WTC11 (cell line): ENCODE measurements at regions not wholly inside any gene's neighbourhood (a gene's known extent, or its start where the extent isn't known, plus 50 kb on each side); places are given as distances from the start of the nearest gene placed in this dataset.

Experiments used
- ATAC-seq: fragments of 200-7000 bp; cut with Tn5 transposase; 2 replicates; pipeline ENCODE4 v1.10.0; 2021; ENCODE audit warnings: mild to moderate bottlenecking, moderate library complexity
- CTCF ChIA-PET: fragments of 300-600 bp; sonication (Branson Sonifier 250); formaldehyde crosslinking; loops from one replicate; lab custom pipeline; 2021; ENCODE audit warnings: antibody characterized with exemption; lab: Charles Lee
- POLR2A ChIA-PET: fragments of 350-600 bp; sonication (Branson Sonifier 250); formaldehyde crosslinking; loops from one replicate; lab custom pipeline; 2021; ENCODE audit warnings: antibody characterized with exemption; lab: Charles Lee
- DNase-seq: peaks from one replicate; pipeline ENCODE4 v3.0.0; 2021; ENCODE audit warnings: low spot score
- H3K27ac Mint-ChIP-seq: 2 replicates; pipeline ENCODE4 v1.8.0; 2021; ENCODE audit warnings: mixed read lengths
- H3K27me3 Mint-ChIP-seq: 2 replicates; pipeline ENCODE4 v1.8.0; 2021; ENCODE audit warnings: low read depth, mild to moderate bottlenecking, moderate library complexity, mixed read lengths
- H3K36me3 Mint-ChIP-seq: 2 replicates; pipeline ENCODE4 v1.8.0; 2021; ENCODE audit warnings: mixed read lengths
- H3K4me1 Mint-ChIP-seq: 2 replicates; pipeline ENCODE4 v1.8.0; 2022; ENCODE audit warnings: mixed read lengths
- H3K4me3 Mint-ChIP-seq: 2 replicates; pipeline ENCODE4 v1.8.0; 2021; ENCODE audit warnings: mild to moderate bottlenecking, moderate library complexity, mixed read lengths
- H3K9me3 Mint-ChIP-seq: 2 replicates; pipeline ENCODE4 v1.8.0; 2021; ENCODE audit warnings: mixed read lengths
- CBFB ChIP-seq: sonication (generic); formaldehyde crosslinking; IDR thresholded peaks from 2 replicates; pipeline ENCODE4 v1.8.1; 2022; ENCODE audit warnings: mild to moderate bottlenecking, low read depth, missing genetic modification reagents
- EMX1 ChIP-seq: fragments of 250-450 bp; sonication (Bioruptor Pico); IDR thresholded peaks from 2 replicates; pipeline ENCODE4 v1.8.0; 2021; ENCODE audit warnings: mild to moderate bottlenecking
- FOXP1 ChIP-seq: sonication (generic); formaldehyde crosslinking; IDR thresholded peaks from 2 replicates; pipeline ENCODE4 v1.8.0; 2022; ENCODE audit warnings: missing genetic modification reagents, mild to moderate bottlenecking, moderate library complexity, borderline replicate concordance
- NFE2L1 ChIP-seq: sonication (generic); formaldehyde crosslinking; IDR thresholded peaks from 2 replicates; pipeline ENCODE4 v1.8.1; 2023; ENCODE audit warnings: missing genetic modification reagents
- NFYB ChIP-seq: sonication (generic); formaldehyde crosslinking; conservative IDR thresholded peaks from 2 replicates; pipeline ENCODE4 v1.8.0; 2022; ENCODE audit warnings: low read depth, missing genetic modification reagents
- NR2C2 ChIP-seq: sonication (generic); formaldehyde crosslinking; IDR thresholded peaks from 2 replicates; pipeline ENCODE4 v1.8.0; 2022; ENCODE audit warnings: mild to moderate bottlenecking, missing genetic modification reagents
- RORB ChIP-seq: fragments of 250-450 bp; sonication (Bioruptor Pico); IDR thresholded peaks from 2 replicates; pipeline ENCODE4 v1.9.0; 2021; ENCODE audit warnings: mild to moderate bottlenecking
- TF ChIP-seq, protein P1 (sequence below): sonication (generic); formaldehyde crosslinking; conservative IDR thresholded peaks from 2 replicates; pipeline ENCODE4 v1.8.1; 2023; ENCODE audit warnings: mild to moderate bottlenecking, low read depth, missing genetic modification reagents, moderate library complexity
- TF ChIP-seq, protein P2 (sequence below): sonication (generic); formaldehyde crosslinking; IDR thresholded peaks from 2 replicates; pipeline ENCODE4 v1.8.0; 2022; ENCODE audit warnings: mild to moderate bottlenecking, missing genetic modification reagents
- TF ChIP-seq, protein P3 (sequence below): sonication (generic); formaldehyde crosslinking; IDR thresholded peaks from 2 replicates; pipeline ENCODE4 v1.8.0; 2023; ENCODE audit warnings: mild to moderate bottlenecking, missing genetic modification reagents
- TF ChIP-seq, protein P4 (sequence below): fragments of 250-450 bp; sonication (Bioruptor Pico); IDR thresholded peaks from 2 replicates; pipeline ENCODE4 v1.9.0; 2021; ENCODE audit warnings: mild to moderate bottlenecking
- TF ChIP-seq, protein P5 (sequence below): sonication (generic); formaldehyde crosslinking; IDR thresholded peaks from 2 replicates; pipeline ENCODE4 v1.8.1; 2023; ENCODE audit warnings: mild to moderate bottlenecking, missing genetic modification reagents, moderate library complexity
- TF ChIP-seq, protein P6 (sequence below): fragments of 250-450 bp; sonication (Bioruptor Pico); IDR thresholded peaks from 2 replicates; pipeline ENCODE4 v1.9.0; 2021; ENCODE audit warnings: mild to moderate bottlenecking, borderline replicate concordance
- TF ChIP-seq, protein P7 (sequence below): fragments of 250-450 bp; sonication (Bioruptor Pico); IDR thresholded peaks from 2 replicates; pipeline ENCODE4 v1.9.0; 2021; ENCODE audit warnings: moderate library complexity, mild to moderate bottlenecking, inconsistent platforms, borderline replicate concordance
- TF ChIP-seq, protein P8 (sequence below): fragments of 250-450 bp; sonication (Bioruptor Pico); IDR thresholded peaks from 2 replicates; pipeline ENCODE4 v1.8.0; 2021; ENCODE audit warnings: mild to moderate bottlenecking

DNA sequence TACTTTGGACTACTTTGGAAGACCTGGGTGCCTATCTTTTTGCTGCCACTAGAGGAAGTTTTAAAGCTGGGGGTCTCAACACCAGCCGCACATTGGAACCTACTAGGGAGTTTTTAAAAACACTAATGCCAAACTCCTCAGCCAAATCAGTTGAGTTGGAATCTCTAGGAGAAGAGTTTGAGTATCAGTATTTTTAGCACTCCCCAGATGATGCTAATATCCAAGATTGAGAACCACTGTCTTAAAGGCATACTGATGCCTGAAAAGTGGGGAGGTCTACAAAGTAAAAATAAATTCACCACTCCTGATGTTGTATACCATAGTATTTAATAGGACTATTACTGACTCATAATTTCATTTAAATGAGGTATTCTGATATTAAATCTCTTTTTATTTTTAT, 62.9 kb upstream of the COL21A1 start (continued):
- TF ChIP-seq, protein P1, sequence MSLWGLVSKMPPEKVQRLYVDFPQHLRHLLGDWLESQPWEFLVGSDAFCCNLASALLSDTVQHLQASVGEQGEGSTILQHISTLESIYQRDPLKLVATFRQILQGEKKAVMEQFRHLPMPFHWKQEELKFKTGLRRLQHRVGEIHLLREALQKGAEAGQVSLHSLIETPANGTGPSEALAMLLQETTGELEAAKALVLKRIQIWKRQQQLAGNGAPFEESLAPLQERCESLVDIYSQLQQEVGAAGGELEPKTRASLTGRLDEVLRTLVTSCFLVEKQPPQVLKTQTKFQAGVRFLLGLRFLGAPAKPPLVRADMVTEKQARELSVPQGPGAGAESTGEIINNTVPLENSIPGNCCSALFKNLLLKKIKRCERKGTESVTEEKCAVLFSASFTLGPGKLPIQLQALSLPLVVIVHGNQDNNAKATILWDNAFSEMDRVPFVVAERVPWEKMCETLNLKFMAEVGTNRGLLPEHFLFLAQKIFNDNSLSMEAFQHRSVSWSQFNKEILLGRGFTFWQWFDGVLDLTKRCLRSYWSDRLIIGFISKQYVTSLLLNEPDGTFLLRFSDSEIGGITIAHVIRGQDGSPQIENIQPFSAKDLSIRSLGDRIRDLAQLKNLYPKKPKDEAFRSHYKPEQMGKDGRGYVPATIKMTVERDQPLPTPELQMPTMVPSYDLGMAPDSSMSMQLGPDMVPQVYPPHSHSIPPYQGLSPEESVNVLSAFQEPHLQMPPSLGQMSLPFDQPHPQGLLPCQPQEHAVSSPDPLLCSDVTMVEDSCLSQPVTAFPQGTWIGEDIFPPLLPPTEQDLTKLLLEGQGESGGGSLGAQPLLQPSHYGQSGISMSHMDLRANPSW (CRISPR knock-in tag) = no peak
- TF ChIP-seq, protein P2, sequence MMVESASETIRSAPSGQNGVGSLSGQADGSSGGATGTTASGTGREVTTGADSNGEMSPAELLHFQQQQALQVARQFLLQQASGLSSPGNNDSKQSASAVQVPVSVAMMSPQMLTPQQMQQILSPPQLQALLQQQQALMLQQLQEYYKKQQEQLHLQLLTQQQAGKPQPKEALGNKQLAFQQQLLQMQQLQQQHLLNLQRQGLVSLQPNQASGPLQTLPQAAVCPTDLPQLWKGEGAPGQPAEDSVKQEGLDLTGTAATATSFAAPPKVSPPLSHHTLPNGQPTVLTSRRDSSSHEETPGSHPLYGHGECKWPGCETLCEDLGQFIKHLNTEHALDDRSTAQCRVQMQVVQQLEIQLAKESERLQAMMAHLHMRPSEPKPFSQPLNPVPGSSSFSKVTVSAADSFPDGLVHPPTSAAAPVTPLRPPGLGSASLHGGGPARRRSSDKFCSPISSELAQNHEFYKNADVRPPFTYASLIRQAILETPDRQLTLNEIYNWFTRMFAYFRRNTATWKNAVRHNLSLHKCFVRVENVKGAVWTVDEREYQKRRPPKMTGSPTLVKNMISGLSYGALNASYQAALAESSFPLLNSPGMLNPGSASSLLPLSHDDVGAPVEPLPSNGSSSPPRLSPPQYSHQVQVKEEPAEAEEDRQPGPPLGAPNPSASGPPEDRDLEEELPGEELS (CRISPR knock-in tag) = no peak
- TF ChIP-seq RORB (CRISPR knock-in tag) (no peak), NFYB (CRISPR knock-in tag) (no peak), NR2C2 (CRISPR knock-in tag) (no peak), EMX1 (CRISPR knock-in tag) (no peak), FOXP1 (CRISPR knock-in tag) (no peak)
- TF ChIP-seq, protein P3, sequence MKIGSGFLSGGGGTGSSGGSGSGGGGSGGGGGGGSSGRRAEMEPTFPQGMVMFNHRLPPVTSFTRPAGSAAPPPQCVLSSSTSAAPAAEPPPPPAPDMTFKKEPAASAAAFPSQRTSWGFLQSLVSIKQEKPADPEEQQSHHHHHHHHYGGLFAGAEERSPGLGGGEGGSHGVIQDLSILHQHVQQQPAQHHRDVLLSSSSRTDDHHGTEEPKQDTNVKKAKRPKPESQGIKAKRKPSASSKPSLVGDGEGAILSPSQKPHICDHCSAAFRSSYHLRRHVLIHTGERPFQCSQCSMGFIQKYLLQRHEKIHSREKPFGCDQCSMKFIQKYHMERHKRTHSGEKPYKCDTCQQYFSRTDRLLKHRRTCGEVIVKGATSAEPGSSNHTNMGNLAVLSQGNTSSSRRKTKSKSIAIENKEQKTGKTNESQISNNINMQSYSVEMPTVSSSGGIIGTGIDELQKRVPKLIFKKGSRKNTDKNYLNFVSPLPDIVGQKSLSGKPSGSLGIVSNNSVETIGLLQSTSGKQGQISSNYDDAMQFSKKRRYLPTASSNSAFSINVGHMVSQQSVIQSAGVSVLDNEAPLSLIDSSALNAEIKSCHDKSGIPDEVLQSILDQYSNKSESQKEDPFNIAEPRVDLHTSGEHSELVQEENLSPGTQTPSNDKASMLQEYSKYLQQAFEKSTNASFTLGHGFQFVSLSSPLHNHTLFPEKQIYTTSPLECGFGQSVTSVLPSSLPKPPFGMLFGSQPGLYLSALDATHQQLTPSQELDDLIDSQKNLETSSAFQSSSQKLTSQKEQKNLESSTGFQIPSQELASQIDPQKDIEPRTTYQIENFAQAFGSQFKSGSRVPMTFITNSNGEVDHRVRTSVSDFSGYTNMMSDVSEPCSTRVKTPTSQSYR = no peak
- TF ChIP-seq, protein P4, sequence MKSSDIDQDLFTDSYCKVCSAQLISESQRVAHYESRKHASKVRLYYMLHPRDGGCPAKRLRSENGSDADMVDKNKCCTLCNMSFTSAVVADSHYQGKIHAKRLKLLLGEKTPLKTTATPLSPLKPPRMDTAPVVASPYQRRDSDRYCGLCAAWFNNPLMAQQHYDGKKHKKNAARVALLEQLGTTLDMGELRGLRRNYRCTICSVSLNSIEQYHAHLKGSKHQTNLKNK (CRISPR knock-in tag) = no peak
- TF ChIP-seq, protein P5, sequence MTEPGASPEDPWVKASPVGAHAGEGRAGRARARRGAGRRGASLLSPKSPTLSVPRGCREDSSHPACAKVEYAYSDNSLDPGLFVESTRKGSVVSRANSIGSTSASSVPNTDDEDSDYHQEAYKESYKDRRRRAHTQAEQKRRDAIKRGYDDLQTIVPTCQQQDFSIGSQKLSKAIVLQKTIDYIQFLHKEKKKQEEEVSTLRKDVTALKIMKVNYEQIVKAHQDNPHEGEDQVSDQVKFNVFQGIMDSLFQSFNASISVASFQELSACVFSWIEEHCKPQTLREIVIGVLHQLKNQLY = no peak
- TF ChIP-seq, protein P6, sequence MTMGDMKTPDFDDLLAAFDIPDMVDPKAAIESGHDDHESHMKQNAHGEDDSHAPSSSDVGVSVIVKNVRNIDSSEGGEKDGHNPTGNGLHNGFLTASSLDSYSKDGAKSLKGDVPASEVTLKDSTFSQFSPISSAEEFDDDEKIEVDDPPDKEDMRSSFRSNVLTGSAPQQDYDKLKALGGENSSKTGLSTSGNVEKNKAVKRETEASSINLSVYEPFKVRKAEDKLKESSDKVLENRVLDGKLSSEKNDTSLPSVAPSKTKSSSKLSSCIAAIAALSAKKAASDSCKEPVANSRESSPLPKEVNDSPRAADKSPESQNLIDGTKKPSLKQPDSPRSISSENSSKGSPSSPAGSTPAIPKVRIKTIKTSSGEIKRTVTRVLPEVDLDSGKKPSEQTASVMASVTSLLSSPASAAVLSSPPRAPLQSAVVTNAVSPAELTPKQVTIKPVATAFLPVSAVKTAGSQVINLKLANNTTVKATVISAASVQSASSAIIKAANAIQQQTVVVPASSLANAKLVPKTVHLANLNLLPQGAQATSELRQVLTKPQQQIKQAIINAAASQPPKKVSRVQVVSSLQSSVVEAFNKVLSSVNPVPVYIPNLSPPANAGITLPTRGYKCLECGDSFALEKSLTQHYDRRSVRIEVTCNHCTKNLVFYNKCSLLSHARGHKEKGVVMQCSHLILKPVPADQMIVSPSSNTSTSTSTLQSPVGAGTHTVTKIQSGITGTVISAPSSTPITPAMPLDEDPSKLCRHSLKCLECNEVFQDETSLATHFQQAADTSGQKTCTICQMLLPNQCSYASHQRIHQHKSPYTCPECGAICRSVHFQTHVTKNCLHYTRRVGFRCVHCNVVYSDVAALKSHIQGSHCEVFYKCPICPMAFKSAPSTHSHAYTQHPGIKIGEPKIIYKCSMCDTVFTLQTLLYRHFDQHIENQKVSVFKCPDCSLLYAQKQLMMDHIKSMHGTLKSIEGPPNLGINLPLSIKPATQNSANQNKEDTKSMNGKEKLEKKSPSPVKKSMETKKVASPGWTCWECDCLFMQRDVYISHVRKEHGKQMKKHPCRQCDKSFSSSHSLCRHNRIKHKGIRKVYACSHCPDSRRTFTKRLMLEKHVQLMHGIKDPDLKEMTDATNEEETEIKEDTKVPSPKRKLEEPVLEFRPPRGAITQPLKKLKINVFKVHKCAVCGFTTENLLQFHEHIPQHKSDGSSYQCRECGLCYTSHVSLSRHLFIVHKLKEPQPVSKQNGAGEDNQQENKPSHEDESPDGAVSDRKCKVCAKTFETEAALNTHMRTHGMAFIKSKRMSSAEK (CRISPR knock-in tag) = no peak

DNA sequence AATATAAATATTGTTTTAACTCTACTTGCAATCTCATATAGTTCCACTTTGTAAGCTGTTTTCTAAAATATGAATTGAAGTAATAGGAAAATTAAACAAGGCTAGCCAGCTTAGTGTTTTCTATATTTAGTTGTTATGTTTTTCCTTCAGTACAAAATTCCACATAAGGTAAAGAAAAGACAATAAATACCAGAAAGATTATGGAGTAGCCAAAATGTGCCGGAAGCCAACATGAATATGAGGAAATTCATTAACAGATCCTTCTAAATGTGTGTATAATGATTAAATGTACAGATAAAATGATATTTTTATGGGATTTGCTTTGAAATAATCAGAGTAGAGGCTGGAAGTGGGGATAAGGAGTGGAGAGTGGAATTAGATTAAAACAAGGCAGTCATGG, 52.5 kb upstream of the COL21A1 start:
- ChIA-PET CTCF (no interaction called here), POLR2A (no interaction called here)
- no peak for TF ChIP-seq CBFB
- TF ChIP-seq NFYB (CRISPR knock-in tag) = no peak
- no peak for TF ChIP-seq NFE2L1
- TF ChIP-seq, protein P7, sequence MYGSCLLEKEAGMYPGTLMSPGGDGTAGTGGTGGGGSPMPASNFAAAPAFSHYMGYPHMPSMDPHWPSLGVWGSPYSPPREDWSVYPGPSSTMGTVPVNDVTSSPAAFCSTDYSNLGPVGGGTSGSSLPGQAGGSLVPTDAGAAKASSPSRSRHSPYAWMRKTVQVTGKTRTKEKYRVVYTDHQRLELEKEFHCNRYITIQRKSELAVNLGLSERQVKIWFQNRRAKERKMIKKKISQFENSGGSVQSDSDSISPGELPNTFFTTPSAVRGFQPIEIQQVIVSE (CRISPR knock-in tag) = no peak
- TF ChIP-seq, protein P8, sequence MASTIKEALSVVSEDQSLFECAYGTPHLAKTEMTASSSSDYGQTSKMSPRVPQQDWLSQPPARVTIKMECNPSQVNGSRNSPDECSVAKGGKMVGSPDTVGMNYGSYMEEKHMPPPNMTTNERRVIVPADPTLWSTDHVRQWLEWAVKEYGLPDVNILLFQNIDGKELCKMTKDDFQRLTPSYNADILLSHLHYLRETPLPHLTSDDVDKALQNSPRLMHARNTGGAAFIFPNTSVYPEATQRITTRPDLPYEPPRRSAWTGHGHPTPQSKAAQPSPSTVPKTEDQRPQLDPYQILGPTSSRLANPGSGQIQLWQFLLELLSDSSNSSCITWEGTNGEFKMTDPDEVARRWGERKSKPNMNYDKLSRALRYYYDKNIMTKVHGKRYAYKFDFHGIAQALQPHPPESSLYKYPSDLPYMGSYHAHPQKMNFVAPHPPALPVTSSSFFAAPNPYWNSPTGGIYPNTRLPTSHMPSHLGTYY (CRISPR knock-in tag) = no peak
- DNase-seq = no peak
- no peak for ATAC-seq
- Mint-ChIP-seq H3K9me3 (peaks cover 19% of the 10 kb centered on the region), H3K36me3 (peaks cover 7% of the 10 kb centered on the region), H3K4me3 (no peak overlapping the region), H3K4me1 (no peaks in the 10 kb centered on the region), H3K27ac (no peak overlapping the region), H3K27me3 (no peaks in the 10 kb centered on the region)
